ENCODE measurements at regions not wholly inside any gene's neighbourhood (a gene's known extent, or its start where the extent isn't known, plus 50 kb on each side); places are given as distances from the start of the nearest gene placed in this dataset.

GRCh38 chr1:81317191-81317590 lies 483.5 kb upstream of the ADGRL2 start:
- no peak for TF ChIP-seq CTCF (IDR thresholded peaks at IDR 0.05; ENCODE audit: control extremely low read depth in 1 of 3, insufficient read depth in 1 of 3, low read depth in 1 of 3, low read length in 3 of 3)
- no peak for TF ChIP-seq POLR2AphosphoS5 (IDR thresholded peaks at IDR 0.05; ENCODE audit: low read depth, low read length)
- TF ChIP-seq RBBP5 (IDR thresholded peaks at IDR 0.05; ENCODE audit: borderline replicate concordance, low read depth, low read length), result no peak

Data from H1 (cell line).